ENCODE measurements at regions not wholly inside any gene's neighbourhood (a gene's known extent, or its start where the extent isn't known, plus 50 kb on each side); places are given as distances from the start of the nearest gene placed in this dataset.

GRCh38 chr1:2962946-2963345 is 58.3 kb upstream of the ACTRT2 start:
- Histone ChIP-seq H3K4me2 (ENCODE audit: insufficient read depth, low read length) (no peak overlapping the region), H3K79me2 (ENCODE audit: insufficient read depth, low read length) (no peaks in the 10 kb centered on the region), H3K4me1 (ENCODE audit: insufficient read depth, low read length) (no peaks in the 10 kb centered on the region), H3K27me3 (ENCODE audit: insufficient read depth, low read length) (no peaks in the 10 kb centered on the region), H3K27ac (ENCODE audit: low read depth, low read length) (no peak overlapping the region), H3K9me3 (ENCODE audit: low read depth, low read length) (no peaks in the 10 kb centered on the region), H2AFZ (ENCODE audit: low read length) (no peak overlapping the region), H3K36me3 (ENCODE audit: insufficient read depth, low read length) (no peaks in the 10 kb centered on the region), H3K4me3 (ENCODE audit: insufficient read depth, low read length) (no peak overlapping the region), H4K20me1 (ENCODE audit: insufficient read depth, low read length) (no peaks in the 10 kb centered on the region)
- DNase-seq (ENCODE audit: insufficient read length, low spot score, missing footprints): no peak
- TF ChIP-seq, protein P1, sequence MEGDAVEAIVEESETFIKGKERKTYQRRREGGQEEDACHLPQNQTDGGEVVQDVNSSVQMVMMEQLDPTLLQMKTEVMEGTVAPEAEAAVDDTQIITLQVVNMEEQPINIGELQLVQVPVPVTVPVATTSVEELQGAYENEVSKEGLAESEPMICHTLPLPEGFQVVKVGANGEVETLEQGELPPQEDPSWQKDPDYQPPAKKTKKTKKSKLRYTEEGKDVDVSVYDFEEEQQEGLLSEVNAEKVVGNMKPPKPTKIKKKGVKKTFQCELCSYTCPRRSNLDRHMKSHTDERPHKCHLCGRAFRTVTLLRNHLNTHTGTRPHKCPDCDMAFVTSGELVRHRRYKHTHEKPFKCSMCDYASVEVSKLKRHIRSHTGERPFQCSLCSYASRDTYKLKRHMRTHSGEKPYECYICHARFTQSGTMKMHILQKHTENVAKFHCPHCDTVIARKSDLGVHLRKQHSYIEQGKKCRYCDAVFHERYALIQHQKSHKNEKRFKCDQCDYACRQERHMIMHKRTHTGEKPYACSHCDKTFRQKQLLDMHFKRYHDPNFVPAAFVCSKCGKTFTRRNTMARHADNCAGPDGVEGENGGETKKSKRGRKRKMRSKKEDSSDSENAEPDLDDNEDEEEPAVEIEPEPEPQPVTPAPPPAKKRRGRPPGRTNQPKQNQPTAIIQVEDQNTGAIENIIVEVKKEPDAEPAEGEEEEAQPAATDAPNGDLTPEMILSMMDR (IDR thresholded peaks at IDR 0.05; ENCODE audit: extremely low read depth, low read depth, low read length): no peak

- no peaks in the 10 kb centered on the region for H3K36me3 ChIP-seq (ENCODE audit: insufficient read depth, low read length)
- H3K9me3 ChIP-seq (ENCODE audit: low read depth, low read length): no peaks in the 10 kb centered on the region
- TF ChIP-seq, protein P1 (IDR thresholded peaks at IDR 0.05; ENCODE audit: extremely low read depth, low read depth, low read length): no peak
Observed at GRCh38 chr1:2965676-2966075, 55.6 kb upstream of the ACTRT2 start.

DNA sequence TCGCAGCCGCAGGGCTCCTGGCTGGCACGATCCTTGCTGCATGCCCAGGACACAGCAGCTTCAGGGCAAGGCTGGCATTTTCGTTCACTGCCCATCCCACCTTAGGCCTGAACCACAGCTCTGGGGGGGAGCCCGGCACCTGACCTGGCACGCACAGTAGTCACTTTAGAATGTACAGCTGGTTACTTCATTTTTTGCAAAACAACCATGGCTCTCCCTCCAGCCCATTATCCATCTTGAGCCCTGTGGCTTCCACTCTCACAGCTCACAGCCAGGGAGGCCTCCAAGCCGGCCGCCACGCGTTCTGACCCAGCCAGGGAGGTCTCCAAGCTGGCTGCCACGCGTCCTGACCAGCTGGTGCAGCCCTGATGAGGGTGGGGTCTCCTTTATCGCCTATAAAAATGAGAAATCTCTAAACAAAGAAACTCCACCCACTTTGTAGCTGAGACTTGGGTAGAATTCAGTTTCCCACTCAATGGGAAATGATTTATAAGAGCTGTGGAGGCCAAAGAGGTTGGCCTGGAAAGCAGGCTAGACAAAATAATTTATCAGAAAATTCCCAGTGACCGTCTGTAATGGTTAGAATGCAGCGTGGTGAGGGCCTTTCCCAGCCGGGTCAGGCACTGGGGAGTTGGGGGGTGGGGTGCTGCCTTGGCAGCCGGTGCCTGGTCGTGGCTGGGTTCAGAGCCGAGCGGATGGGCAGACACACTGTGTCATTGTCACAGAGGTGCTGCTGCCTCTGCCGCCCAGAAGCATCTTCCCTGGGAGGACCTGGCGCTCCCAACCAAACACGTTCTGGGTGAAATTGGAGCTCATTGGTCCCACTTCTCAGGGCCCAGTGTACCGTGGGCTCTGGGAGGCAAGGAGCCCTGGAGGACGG is 54.6 kb upstream of the ACTRT2 start:
- H3K36me3 ChIP-seq (ENCODE audit: insufficient read depth, low read length): no peaks in the 10 kb centered on the region
- TF ChIP-seq, protein P1 (IDR thresholded peaks at IDR 0.05; ENCODE audit: extremely low read depth, low read depth, low read length): no peak
- H3K4me1 ChIP-seq (ENCODE audit: insufficient read depth, low read length): no peaks in the 10 kb centered on the region
- no peaks in the 10 kb centered on the region for H3K9me3 ChIP-seq (ENCODE audit: low read depth, low read length)
- no peak overlapping the region for H3K4me2 ChIP-seq (ENCODE audit: insufficient read depth, low read length)
- no peak overlapping the region for H3K4me3 ChIP-seq (ENCODE audit: insufficient read depth, low read length)
- no peaks in the 10 kb centered on the region for H3K79me2 ChIP-seq (ENCODE audit: insufficient read depth, low read length)
- DNase-seq (ENCODE audit: insufficient read length, low spot score, missing footprints): peak; percentile 76
- H3K27me3 ChIP-seq (ENCODE audit: insufficient read depth, low read length): no peaks in the 10 kb centered on the region
- no peaks in the 10 kb centered on the region for H4K20me1 ChIP-seq (ENCODE audit: insufficient read depth, low read length)
- H3K27ac ChIP-seq (ENCODE audit: low read depth, low read length): no peak overlapping the region
- H2AFZ ChIP-seq (ENCODE audit: low read length): no peak overlapping the region

More at GRCh38 chr1:2965676-2966075, 55.6 kb upstream of the ACTRT2 start:
- Histone ChIP-seq H3K4me1 (ENCODE audit: insufficient read depth, low read length) (no peaks in the 10 kb centered on the region), H2AFZ (ENCODE audit: low read length) (no peak overlapping the region), H3K4me2 (ENCODE audit: insufficient read depth, low read length) (no peak overlapping the region), H3K4me3 (ENCODE audit: insufficient read depth, low read length) (no peak overlapping the region), H4K20me1 (ENCODE audit: insufficient read depth, low read length) (no peaks in the 10 kb centered on the region), H3K27me3 (ENCODE audit: insufficient read depth, low read length) (no peaks in the 10 kb centered on the region), H3K79me2 (ENCODE audit: insufficient read depth, low read length) (no peaks in the 10 kb centered on the region), H3K27ac (ENCODE audit: low read depth, low read length) (no peak overlapping the region)
- peak; percentile 45 for DNase-seq (ENCODE audit: insufficient read length, low spot score, missing footprints)

DNA sequence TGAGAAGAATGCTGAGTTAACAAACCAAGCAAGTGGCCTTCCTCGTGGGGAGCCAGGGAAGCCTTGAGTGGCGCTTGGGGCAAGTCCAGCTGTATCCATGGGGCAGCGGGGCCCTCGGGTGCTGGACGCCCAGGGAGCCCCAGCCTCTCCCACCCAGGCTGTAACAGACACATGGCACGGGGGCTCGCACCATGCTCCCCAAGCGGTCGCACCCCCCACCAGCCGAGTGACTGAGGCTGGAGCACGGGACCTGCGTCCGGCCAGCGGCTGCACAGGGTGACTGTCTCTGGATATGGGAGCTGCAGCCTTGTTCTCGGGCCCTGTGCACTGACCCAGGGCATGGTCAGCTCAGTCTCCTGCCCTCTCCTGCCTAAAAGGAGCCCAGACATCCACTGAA is 53.9 kb upstream of the ACTRT2 start:
- H3K4me2 ChIP-seq (ENCODE audit: insufficient read depth, low read length): no peak overlapping the region
- no peaks in the 10 kb centered on the region for H4K20me1 ChIP-seq (ENCODE audit: insufficient read depth, low read length)
- no peak overlapping the region for H3K4me3 ChIP-seq (ENCODE audit: insufficient read depth, low read length)
- no peak overlapping the region for H2AFZ ChIP-seq (ENCODE audit: low read length)
- H3K27me3 ChIP-seq (ENCODE audit: insufficient read depth, low read length): no peaks in the 10 kb centered on the region
- no peaks in the 10 kb centered on the region for H3K79me2 ChIP-seq (ENCODE audit: insufficient read depth, low read length)
- no peaks in the 10 kb centered on the region for H3K4me1 ChIP-seq (ENCODE audit: insufficient read depth, low read length)
- TF ChIP-seq, protein P1 (IDR thresholded peaks at IDR 0.05; ENCODE audit: extremely low read depth, low read depth, low read length): no peak
- no peak overlapping the region for H3K27ac ChIP-seq (ENCODE audit: low read depth, low read length)
- no peaks in the 10 kb centered on the region for H3K36me3 ChIP-seq (ENCODE audit: insufficient read depth, low read length)
- H3K9me3 ChIP-seq (ENCODE audit: low read depth, low read length): no peaks in the 10 kb centered on the region
- no peak for DNase-seq (ENCODE audit: insufficient read length, low spot score, missing footprints)
